HG03175 (cell line): ENCODE measurements at regions not wholly inside any gene's neighbourhood (a gene's known extent, or its start where the extent isn't known, plus 50 kb on each side); places are given as distances from the start of the nearest gene placed in this dataset.
"Not testable (repeated sequence)": the region's sequence is repeated elsewhere in the genome, so short reads cannot be mapped to it uniquely, and the experiment has no call there.

Source experiments
- ATAC-seq: cut with Tn5 transposase; IDR thresholded peaks from one replicate; pipeline ENCODE4 v1.9.1; 2021; ENCODE audit warnings: mild to moderate bottlenecking, moderate library complexity; ENCODE audit not compliant: unreplicated experiment

DNA sequence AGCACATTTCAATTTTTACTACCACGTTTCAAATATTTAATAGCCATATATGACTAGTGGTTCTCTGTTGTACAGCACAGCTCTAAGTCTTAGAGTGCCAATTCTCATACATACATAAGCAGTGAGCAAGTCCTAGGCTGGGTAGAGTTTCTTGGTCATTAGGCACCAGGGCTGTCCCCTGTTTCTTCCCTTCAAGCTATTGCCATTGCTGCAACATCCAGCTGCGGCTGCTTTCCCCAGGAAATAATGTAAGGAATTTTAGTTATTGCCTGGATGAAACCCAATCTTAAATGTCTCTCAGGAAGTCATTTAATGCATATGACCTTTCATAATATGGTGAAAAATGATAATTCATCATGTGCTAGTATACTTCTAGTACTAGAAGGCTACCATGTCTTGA is 74.1 kb upstream of the PPP3CA start:
- no peak for ATAC-seq

GRCh38 chr4:101420661-101421060 is 73.3 kb upstream of the PPP3CA start:
- ATAC-seq: no peak

DNA sequence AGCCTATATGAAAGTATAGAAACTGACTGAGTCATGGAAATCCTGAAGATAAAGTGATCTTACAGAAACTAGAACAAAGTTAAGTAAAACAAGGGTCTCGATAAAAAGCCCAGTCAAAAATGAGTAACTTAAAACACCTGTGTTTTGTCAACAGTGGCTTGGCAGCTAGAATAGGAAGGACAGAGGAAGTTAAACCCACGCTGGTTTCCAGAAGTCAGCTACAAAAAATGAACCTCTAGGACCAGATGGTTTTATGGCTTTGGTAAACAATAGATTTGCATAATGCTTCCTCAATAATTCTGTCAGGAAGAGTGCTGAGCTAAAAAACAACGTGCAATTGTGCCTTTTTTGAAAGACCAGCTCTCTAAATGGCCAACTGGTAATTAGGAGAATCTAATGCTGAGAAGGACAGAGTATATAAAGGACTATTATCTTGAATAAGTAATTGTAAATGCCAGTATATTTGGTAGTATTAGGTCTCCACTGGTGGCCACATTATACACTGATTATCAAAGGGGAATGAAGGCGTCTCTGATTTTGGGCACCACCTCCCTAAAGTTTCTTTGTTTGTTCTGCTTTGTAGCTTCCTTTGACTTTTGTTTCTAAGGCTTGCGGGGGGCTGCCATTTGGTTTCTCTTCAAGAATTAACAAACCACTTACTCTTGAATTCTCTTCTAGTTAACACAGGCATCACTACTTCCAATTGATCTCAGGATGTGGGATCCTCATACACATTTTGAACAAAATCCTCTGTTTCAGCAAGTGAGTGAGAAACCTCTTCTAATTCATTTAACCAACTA is 72.2 kb upstream of the PPP3CA start:
- peak; percentile 70 for ATAC-seq

GRCh38 chr4:101418466-101418865 is 71.1 kb upstream of the PPP3CA start:
- no peak for ATAC-seq

DNA sequence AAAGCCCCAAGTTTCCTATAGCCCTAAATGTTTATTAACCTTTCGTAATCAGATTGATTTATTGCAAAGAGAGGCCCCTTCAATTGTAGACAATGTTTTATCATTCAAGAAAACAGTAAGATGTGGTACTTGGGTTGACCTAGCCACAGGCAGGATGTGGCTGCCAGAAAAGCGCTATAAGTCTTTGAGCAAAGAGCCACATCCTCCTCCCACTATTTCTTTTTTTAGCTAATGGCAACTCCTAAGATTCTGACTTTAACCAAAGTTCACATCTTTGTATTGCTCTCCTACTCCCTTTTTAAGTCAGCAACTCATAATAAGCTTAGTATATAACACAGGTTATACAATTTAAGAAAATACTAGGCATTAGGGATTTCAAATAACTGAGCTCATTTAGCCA is 70.7 kb upstream of the PPP3CA start:
- ATAC-seq: peak; percentile 75

DNA sequence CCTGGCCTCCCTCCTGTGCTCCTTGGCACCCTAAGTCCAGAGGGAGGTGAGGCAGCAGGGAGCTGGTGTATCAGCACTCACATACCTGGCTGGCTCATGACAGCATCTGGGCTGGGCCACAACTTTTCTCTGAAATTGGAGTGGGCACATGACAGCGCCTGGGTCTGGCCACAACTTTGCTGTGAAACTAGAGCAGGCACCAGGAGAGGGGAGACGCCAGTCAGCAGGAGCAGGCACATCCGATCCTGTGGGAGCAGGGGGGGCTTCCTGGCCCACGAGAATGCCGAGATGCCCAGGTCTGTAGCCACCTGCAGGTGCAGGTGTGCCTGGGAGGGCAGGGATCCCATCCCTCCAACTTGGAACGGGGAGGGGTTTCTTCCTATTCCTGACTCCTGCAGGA is 69.7 kb upstream of the PPP3CA start:
- ATAC-seq: no peak

DNA sequence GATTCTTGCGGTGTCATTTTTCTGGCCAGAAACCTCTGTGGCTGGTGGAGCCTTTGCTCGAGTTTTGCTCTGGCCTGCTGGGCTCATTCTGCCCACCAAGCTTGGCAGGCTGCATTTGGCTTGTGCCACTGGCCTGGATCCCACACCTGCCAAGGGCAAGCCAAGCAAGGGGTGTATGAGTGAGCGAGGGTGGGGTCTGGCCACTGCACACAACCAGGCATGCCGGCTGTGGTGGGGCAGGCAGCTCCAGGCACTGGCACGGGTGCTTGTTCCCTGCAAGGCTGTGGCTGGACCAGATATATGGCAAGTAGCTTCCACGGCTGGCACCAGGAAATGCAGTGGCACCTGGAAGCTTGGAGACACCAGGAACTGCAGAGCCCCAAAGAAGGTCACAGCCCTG is 68.6 kb upstream of the PPP3CA start:
- ATAC-seq: no peak

- ATAC-seq: no peak
These were observed 67.2 kb upstream of the PPP3CA start for GRCh38 chr4:101414496-101414895.

GRCh38 chr4:101411926-101412325 is 64.6 kb upstream of the PPP3CA start:
- no peak for ATAC-seq

DNA sequence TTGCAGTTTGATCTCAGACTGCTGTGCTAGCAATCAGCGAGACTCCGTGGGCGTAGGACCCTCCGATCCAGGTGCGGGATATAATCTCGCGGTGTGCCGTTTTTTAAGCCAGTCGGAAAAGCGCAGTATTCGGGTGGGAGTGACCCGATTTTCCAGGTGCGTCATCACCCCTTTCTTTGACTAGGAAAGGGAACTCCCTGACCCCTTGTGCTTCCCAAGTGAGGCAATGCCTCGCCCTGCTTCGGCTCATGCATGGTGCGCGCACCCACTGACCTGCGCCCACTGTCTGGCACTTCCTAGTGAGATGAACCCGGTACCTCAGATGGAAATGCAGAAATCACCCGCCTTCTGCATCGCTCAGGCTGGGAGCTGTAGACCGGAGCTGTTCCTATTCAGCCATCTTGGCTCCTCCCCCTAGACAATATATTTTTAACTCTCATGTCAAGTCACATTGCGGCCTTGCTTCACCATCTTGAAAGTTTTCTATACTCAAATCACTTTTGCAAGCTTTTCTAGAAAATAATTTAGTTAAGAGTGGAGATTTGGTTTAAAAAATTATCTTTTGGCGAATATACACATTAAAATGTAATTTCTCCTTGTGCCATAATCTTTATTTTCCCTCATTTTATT is 64.1 kb upstream of the PPP3CA start:
- ATAC-seq: not testable (repeated sequence)

DNA sequence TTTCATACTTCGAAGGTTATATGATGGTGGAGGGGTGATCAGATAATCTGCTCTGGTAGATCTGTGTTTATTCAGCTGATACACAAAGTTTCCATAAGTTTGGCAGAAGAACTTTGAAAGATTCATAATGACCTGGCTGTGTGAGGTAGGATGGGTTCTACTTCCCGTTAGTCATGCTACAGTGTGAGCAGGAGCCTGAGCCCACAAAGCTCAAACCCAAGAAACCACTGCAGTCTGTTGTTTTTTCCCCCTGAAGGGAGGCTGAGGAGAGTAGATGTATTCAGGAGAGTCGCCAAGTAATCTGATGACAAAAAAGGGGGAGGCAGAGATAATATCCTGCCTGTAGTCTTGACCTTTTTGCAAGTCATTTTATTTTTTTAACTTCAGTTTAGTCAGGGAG is 52.8 kb upstream of the PPP3CA start:
- no peak for ATAC-seq

DNA sequence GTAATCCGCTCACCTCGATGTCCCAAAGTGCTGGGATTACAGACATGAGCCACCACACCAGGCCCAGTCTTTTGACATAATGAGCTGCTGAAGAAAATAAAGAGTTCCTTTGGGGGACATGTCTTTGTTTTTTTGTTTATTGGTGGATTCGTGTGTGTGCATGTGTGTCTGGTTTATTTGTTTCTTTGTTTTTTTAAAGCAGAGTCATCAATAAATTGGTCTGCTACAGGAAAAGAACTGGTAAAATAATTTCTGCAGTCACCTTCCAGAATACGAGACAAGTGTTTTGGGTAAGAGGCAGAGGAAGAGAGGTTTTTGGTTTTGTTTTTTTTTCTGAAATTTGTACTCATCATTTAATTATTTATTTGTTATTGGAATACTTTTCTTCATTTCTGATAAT is 51.5 kb upstream of the PPP3CA start:
- no peak for ATAC-seq
